GM18520 (cell line): ENCODE measurements at regions not wholly inside any gene's neighbourhood (a gene's known extent, or its start where the extent isn't known, plus 50 kb on each side); places are given as distances from the start of the nearest gene placed in this dataset.

Source experiments
- ATAC-seq: cut with Tn5 transposase; IDR thresholded peaks from one replicate; pipeline ENCODE4 v1.9.1; 2021; ENCODE audit not compliant: unreplicated experiment

- no peak for ATAC-seq
Observed at GRCh38 chr20:11271319-11271718, 597.5 kb upstream of the JAG1 start.

- ATAC-seq = no peak
Observed at GRCh38 chr20:11271920-11272594, 598.3 kb upstream of the JAG1 start.

GRCh38 chr20:11274141-11274594 lies 600.4 kb upstream of the JAG1 start:
- ATAC-seq = no peak

DNA sequence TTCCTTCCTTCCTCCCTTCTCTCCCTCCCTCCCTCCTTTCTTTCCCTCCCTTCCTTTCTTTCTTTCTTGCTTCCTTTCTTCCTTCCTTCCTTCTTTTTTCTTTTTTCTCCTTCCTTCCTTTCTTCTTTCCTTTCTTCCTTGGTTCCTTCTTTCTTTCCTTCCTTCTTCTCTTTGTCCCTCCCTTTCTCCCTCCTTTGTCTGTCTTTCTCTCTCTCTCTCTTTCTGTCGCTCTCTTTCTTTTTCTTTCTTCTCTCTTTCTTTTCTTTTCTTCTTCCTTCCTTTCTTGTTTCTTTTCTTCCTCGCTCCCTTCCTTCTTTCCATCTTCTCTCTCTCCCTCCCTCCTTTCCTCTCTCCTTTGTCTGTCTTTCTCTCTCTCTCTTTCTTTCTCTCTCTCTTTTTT lies 601.9 kb upstream of the JAG1 start:
- no peak for ATAC-seq

- ATAC-seq = no peak
Observed at GRCh38 chr20:11277170-11277569, 603.4 kb upstream of the JAG1 start.

DNA sequence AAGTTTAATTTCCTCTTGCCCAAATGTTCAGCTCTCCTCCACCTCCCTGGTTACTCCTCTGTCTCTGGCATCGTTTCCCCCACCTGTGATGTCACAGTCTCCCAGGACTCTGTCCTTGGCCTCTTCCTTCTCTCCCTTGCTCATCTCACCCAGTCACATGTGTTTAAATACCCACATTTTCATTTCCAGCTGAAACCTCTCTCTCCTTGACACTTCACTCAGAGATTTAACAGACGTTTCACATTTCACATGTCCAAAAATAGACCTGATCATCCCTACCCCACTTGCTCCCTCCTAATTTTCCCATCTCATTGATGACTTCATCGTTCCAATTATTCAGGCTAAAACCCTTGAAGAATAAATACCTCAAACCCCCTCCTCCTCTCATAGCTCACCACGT lies 604.1 kb upstream of the JAG1 start:
- ATAC-seq = no peak

GRCh38 chr20:11278461-11278860 lies 604.7 kb upstream of the JAG1 start:
- ATAC-seq = no peak

GRCh38 chr20:11281240-11281639 lies 607.4 kb upstream of the JAG1 start:
- ATAC-seq = no peak

- ATAC-seq = no peak
Observed at GRCh38 chr20:11281768-11282167, 608.0 kb upstream of the JAG1 start.

DNA sequence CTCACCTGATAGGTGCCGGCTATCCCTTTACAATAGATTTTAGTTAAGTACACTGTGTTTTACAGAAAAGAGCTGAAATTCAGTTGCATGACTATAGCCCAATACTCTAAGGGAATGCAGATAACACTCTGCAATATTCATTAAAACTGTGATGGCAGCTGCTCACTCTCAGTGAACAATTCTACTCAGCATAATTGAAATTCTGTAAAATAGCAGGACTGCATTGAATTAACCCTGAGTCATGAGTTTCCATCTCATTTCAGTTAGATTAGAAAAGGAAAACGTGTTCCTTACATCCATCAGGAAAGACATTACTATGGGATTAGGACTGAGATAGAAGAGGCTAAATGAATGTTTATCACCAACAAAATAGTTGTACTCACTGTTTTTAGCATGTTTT lies 613.3 kb upstream of the JAG1 start:
- ATAC-seq = no peak

- ATAC-seq = no peak
Observed at GRCh38 chr20:11296221-11296620, 621.5 kb upstream of the BTBD3 start.

DNA sequence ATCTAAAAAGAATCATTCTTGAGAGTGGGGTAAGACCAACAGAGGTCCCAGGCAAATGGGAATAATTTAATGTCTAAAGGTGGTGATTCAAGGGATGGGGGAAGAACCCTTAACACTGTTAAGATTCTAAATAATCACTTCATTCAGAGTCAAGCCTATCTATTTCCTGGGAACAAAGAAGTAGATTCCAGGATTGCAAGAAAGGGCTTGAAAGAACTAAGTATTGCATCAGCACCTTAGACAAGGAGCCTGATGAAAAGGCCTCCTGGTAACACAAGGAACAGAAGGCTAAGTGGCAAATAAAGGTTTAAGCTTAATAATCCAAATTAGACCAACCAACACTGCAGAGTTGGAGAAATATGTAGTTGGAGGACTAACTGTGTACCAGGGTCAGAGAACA lies 620.7 kb upstream of the BTBD3 start:
- no peak for ATAC-seq

- no peak for ATAC-seq
Observed at GRCh38 chr20:11301699-11302098, 616.0 kb upstream of the BTBD3 start.

DNA sequence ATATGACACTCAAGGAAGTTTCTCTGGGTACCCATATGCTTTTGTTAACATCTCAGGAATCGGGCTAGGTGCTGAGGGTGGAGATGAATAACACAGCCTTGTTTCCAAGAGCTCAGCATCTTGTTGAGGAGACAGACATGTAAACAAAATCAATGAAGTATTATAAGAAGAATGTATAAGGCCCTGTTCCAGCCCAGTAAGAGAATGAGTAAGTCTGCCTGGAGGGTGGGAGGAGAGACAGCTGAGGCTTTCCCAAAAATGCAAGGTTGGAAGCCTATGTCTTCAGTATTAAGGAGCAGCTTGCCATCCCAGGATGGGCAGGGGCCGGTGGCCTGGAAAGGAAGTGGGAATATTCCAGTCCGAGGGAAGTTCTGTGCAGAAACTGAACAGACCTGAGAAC lies 615.3 kb upstream of the BTBD3 start:
- no peak for ATAC-seq

DNA sequence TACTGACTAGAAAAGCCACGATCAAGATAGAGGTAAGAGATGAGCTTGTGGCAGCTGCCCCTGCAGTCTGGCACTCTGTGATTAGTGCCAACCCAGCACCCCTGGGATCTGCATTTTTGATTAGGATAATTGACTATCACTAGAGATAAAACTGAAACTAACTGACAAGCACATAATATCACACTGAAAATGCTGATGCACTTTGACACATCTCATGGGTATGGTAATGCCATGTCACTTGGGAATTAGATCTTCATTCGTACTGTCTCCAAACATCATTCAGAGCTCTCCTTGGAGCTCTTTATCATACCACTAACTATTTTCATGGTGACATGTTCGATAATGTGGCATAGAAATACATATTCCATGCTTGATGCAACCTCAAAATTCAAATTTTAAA lies 612.9 kb upstream of the BTBD3 start:
- ATAC-seq = no peak

GRCh38 chr20:11305406-11305805 lies 612.3 kb upstream of the BTBD3 start:
- ATAC-seq = no peak

GRCh38 chr20:11311659-11312224 lies 606.0 kb upstream of the BTBD3 start:
- ATAC-seq = no peak

DNA sequence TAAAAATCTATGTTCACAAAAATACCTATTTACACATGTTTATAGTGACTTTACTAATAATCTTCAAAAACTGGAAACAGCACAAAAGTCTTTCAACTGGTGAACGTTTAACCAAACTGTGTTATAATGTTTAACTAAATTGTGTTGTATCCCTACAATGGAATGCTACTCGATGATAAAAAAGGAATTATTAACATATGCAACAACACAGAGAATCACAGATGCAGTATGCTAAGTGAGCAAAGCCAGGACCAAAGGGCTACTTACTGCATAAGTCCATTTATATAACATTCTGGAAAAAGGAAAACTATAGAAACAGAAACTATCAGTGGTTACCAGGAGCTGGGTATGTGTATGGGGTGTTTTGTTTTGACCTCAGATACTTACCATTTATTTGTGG lies 602.2 kb upstream of the BTBD3 start:
- ATAC-seq = no peak

- no peak for ATAC-seq
Observed at GRCh38 chr20:11316244-11316643, 601.4 kb upstream of the BTBD3 start.

- ATAC-seq = no peak
Observed at GRCh38 chr20:11320033-11320432, 597.7 kb upstream of the BTBD3 start.

- no peak for ATAC-seq
Observed at GRCh38 chr20:11323816-11324215, 593.9 kb upstream of the BTBD3 start.

DNA sequence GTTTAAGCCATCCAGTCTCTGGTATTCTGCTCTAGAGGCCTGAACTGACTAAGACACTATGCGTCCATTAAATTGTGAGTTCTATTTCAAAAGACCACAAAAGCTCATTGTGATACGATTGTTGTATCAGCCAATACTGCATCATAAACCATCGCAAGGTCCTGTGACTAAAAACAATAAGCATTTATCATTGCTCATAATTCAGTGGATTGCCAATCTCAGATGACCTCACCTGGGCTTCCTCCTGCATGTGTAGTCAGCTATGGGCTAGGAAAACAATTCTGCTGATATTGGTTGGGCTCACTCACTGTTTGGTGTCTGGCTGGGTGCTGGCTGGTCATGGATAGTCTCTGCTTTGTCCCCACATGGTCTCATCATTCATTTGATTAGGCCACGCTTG lies 592.7 kb upstream of the BTBD3 start:
- ATAC-seq = no peak

GRCh38 chr20:11328839-11329238 lies 588.9 kb upstream of the BTBD3 start:
- ATAC-seq = no peak
